K562 (cell line): ENCODE measurements at regions not wholly inside any gene's neighbourhood (a gene's known extent, or its start where the extent isn't known, plus 50 kb on each side); places are given as distances from the start of the nearest gene placed in this dataset.

Experiments
- GABPB2 ChIP-seq: fragments of 250-450 bp; sonication (Bioruptor Pico); conservative IDR thresholded peaks from 2 replicates; pipeline ENCODE4 v1.5.1; 2021; ENCODE audit warnings: mild to moderate bottlenecking
- ZNF311 ChIP-seq: fragments of 250-450 bp; sonication (Bioruptor Pico); IDR thresholded peaks from 2 replicates; pipeline ENCODE4 v1.4.0; 2020; ENCODE audit warnings: mild to moderate bottlenecking, moderate library complexity

DNA sequence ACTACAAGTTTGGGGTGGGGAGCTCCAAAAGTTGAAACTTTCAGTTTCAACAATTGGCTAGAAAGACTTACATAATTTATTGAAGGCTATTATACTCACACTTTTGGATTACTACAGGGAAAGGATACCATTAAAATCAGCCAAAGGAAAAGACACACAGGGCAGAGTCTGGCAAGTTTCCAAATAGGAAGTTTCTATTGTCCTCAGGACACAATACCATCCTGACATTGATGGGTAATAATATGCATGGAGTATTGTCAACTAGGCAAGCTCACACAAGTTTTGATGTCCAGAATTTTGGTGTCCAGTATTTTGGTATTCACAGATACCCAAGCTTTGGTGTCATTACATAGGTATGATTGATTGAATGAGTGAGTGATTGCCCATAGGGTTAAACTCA, 872.6 kb upstream of the SORCS1 start:
- no peak for TF ChIP-seq ZNF311 (CRISPR knock-in tag)
- TF ChIP-seq GABPB2 (CRISPR knock-in tag) = no peak
